GM13977 (cell line): ENCODE measurements at regions not wholly inside any gene's neighbourhood (a gene's known extent, or its start where the extent isn't known, plus 50 kb on each side); places are given as distances from the start of the nearest gene placed in this dataset.

ENCODE experiments used
- DNase-seq: peaks from one replicate; pipeline ENCODE4 v3.0.0; 2012; ENCODE audit warnings: low spot score
- CTCF ChIP-seq: IDR thresholded peaks from 2 replicates; pipeline ENCODE4 v1.5.1; 2012; ENCODE audit warnings: mild to moderate bottlenecking, control low read depth; ENCODE audit not compliant: insufficient read depth; ENCODE audit errors: extremely low read depth, missing control alignments
- in situ Hi-C: fragments of 300-500 bp; cut with MboI; formaldehyde crosslinking; loops from one replicate; pipeline ENCODE4 v1.12.0; 2022; ENCODE audit warnings: low sequenced_read_pairs, low pct_unique_long_range_greater_than_20kb, mixed read lengths, inconsistent platforms; ENCODE audit not compliant: unreplicated experiment

DNA sequence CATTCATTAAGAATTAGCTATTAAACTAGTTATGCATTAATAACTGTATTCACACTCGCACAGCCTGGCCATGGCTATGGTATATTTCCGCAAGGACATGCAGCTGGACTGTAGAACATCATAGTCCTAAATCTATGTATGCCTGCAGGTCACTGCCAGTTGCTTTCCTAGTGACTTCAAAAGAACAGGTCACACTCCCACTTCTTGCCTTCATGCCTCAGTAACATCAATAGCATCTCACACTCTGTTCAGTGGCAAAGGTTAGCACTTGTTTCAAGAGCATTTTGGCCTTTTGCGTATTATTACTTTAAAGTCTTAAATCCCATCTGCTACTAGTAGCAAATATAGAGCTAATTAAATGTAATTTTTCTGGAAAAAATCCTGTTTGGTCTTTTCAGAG lies 131.4 kb upstream of the DCC start:
- no peak for TF ChIP-seq CTCF
- DNase-seq: no peak
- in situ Hi-C loops: no loop called here

DNA sequence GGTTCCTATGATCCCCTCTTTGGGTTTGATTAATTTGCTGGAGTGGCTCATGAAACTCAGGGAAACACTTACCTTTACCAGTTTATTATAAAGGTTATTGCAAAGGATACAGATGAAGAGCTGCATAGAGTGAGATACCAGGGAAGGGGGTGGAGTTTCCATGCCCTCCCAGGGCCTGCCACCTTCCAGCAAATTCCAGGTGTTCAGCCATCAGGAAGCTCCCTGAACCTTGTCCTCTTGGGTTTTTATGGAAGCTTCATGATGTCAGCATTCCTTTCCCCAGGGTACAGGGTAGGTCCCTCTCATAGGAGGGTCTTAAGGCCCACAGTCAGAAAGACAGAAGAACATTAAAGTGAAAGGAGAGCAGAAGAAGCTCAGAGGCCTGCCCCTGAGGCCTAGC lies 123.9 kb upstream of the DCC start:
- TF ChIP-seq CTCF: no peak
- DNase-seq: no peak
- in situ Hi-C loops: no loop called here

DNA sequence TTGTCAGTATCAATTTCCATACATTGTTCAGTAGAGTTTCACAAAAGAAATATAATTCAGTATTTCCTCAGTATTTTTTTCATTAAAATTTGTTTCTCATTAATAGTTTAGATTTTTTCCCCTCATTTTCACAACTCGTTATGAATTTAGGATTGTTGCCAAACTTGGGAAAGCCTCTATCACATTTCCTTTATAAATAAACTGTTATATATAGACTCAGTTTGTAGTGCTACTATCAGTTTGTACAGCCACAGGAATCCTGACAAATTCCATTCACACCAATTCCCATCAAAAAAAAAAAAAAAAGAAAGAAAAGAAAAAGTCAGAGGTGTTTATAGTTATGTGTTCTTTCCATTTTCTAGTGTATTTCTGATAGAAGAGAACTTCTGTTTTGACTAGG lies 123.3 kb upstream of the DCC start:
- in situ Hi-C loops: no loop called here
- TF ChIP-seq CTCF: no peak
- DNase-seq: no peak

DNA sequence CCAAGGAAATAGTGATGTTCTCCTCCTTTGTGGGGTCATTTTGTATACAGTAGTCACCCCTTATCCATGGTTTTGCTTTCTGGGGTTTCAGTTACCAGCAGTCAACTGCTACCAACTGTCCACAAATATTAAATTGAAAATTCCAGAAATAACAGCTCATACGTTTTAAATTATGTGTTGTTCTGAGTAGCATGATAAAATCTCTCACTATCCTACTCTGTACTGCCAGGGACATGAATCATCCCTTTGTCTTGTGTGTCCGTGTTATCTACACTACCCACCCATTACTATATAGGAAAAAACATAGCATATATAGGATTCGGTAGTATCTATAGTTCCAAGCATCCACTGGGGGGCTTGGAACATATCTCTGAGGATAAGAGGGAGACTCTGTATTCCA lies 120.9 kb upstream of the DCC start:
- DNase-seq: no peak
- TF ChIP-seq CTCF: no peak
- in situ Hi-C loops: no loop called here

- in situ Hi-C loops: no loop called here
- no peak for TF ChIP-seq CTCF
Observed at GRCh38 chr18:52220062-52220591, 119.9 kb upstream of the DCC start.

GRCh38 chr18:52222211-52222610 lies 117.8 kb upstream of the DCC start:
- in situ Hi-C loops: no loop called here
- DNase-seq: no peak
- no peak for TF ChIP-seq CTCF

More at GRCh38 chr18:52220062-52220591, 119.9 kb upstream of the DCC start:
- DNase-seq: no peak

GRCh38 chr18:52227536-52227935 lies 112.5 kb upstream of the DCC start:
- no peak for TF ChIP-seq CTCF
- DNase-seq: no peak
- in situ Hi-C loops: no loop called here
